ENCODE measurements at regions not wholly inside any gene's neighbourhood (a gene's known extent, or its start where the extent isn't known, plus 50 kb on each side); places are given as distances from the start of the nearest gene placed in this dataset.

DNA sequence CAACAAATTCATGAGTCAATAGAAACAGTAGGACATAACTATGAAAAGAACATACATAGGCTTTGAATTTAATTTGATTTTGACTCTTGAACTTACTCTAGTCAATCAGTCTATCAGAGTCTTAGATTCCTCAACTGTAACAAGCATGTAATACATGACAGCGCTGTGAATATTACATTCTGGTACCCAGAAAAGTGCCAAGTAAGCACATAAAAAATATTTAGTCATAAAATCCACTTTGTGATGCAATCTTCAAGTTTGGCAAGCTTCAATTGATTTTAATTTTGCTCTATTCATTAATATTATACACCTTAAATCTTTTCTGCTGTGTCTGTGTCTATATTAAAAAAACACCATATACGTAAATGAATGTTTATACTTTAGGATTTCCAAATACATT is 483.3 kb downstream of the PRR32 start:
- TF ChIP-seq POLR2A (IDR thresholded peaks at IDR 0.05): no peak
- TF ChIP-seq, protein P1, sequence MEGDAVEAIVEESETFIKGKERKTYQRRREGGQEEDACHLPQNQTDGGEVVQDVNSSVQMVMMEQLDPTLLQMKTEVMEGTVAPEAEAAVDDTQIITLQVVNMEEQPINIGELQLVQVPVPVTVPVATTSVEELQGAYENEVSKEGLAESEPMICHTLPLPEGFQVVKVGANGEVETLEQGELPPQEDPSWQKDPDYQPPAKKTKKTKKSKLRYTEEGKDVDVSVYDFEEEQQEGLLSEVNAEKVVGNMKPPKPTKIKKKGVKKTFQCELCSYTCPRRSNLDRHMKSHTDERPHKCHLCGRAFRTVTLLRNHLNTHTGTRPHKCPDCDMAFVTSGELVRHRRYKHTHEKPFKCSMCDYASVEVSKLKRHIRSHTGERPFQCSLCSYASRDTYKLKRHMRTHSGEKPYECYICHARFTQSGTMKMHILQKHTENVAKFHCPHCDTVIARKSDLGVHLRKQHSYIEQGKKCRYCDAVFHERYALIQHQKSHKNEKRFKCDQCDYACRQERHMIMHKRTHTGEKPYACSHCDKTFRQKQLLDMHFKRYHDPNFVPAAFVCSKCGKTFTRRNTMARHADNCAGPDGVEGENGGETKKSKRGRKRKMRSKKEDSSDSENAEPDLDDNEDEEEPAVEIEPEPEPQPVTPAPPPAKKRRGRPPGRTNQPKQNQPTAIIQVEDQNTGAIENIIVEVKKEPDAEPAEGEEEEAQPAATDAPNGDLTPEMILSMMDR (IDR thresholded peaks at IDR 0.05): no peak

Data from prostate gland (tissue), 2 donors.